ENCODE measurements at regions not wholly inside any gene's neighbourhood (a gene's known extent, or its start where the extent isn't known, plus 50 kb on each side); places are given as distances from the start of the nearest gene placed in this dataset.

GRCh38 chr10:24041834-24042233 is 167.1 kb upstream of the KIAA1217 start:
- no peak for DNase-seq

GRCh38 chr10:24042884-24043283 is 166.1 kb upstream of the KIAA1217 start:
- DNase-seq, result no peak

- no peak for DNase-seq
Observed at GRCh38 chr10:24046060-24046459, 162.9 kb upstream of the KIAA1217 start.

- DNase-seq, result no peak
Observed at GRCh38 chr10:24047176-24047575, 161.8 kb upstream of the KIAA1217 start.

GRCh38 chr10:24054421-24054820 is 154.5 kb upstream of the KIAA1217 start:
- DNase-seq, result no peak

GRCh38 chr10:24080207-24080606 is 128.7 kb upstream of the KIAA1217 start:
- no peak for DNase-seq

- DNase-seq, result no peak
Observed at GRCh38 chr10:24086296-24087086, 122.4 kb upstream of the KIAA1217 start.

- no peak for DNase-seq
Observed at GRCh38 chr10:24091256-24091655, 117.7 kb upstream of the KIAA1217 start.

- no peak for DNase-seq
Observed at GRCh38 chr10:24096281-24096680, 112.7 kb upstream of the KIAA1217 start.

- DNase-seq, result no peak
Observed at GRCh38 chr10:24097751-24098207, 111.2 kb upstream of the KIAA1217 start.

GRCh38 chr10:24104895-24105294 is 104.0 kb upstream of the KIAA1217 start:
- DNase-seq, result no peak

- DNase-seq, result no peak
Observed at GRCh38 chr10:24113901-24114300, 95.0 kb upstream of the KIAA1217 start.

GRCh38 chr10:24114556-24114955 is 94.4 kb upstream of the KIAA1217 start:
- no peak for DNase-seq

- DNase-seq, result peak; percentile 47
Observed at GRCh38 chr10:24115403-24115802, 93.5 kb upstream of the KIAA1217 start.

- DNase-seq, result peak; percentile 61
Observed at GRCh38 chr10:24118246-24118645, 90.7 kb upstream of the KIAA1217 start.

GRCh38 chr10:24119896-24120295 is 89.0 kb upstream of the KIAA1217 start:
- DNase-seq, result no peak

GRCh38 chr10:24120646-24121045 is 88.3 kb upstream of the KIAA1217 start:
- DNase-seq, result no peak

GRCh38 chr10:24127516-24127915 is 81.4 kb upstream of the KIAA1217 start:
- DNase-seq, result no peak

- no peak for DNase-seq
Observed at GRCh38 chr10:24128066-24128730, 80.7 kb upstream of the KIAA1217 start.

GRCh38 chr10:24132741-24133140 is 76.2 kb upstream of the KIAA1217 start:
- DNase-seq, result no peak

- DNase-seq, result no peak
Observed at GRCh38 chr10:24133835-24134234, 75.1 kb upstream of the KIAA1217 start.

- no peak for DNase-seq
Observed at GRCh38 chr10:24136070-24136469, 72.9 kb upstream of the KIAA1217 start.

GRCh38 chr10:24147321-24147720 is 61.6 kb upstream of the KIAA1217 start:
- no peak for DNase-seq

GRCh38 chr10:24149640-24150039 is 59.3 kb upstream of the KIAA1217 start:
- no peak for DNase-seq

Measured in RPMI8226 (cell line).